Loucy (cell line): ENCODE measurements at regions not wholly inside any gene's neighbourhood (a gene's known extent, or its start where the extent isn't known, plus 50 kb on each side); places are given as distances from the start of the nearest gene placed in this dataset.

Experiments
- H2AFZ ChIP-seq: fragments of 200-600 bp; sonication (generic); 2 replicates; pipeline ENCODE4 v1.6.0; 2016; ENCODE audit warnings: antibody characterized with exemption, mild to moderate bottlenecking, low read length, moderate library complexity
- H3F3A ChIP-seq: fragments of 200-600 bp; 2 replicates; pipeline ENCODE4 v1.6.0; 2016; ENCODE audit warnings: antibody characterized with exemption, low read depth, mild to moderate bottlenecking
- H3K27me3 ChIP-seq: fragments of 200-600 bp; sonication (generic); 2 replicates; pipeline ENCODE4 v1.6.1; 2014; ENCODE audit warnings: low read length, mild to moderate bottlenecking; ENCODE audit not compliant: insufficient read depth, poor library complexity, severe bottlenecking
- H3K36me3 ChIP-seq: fragments of 200-600 bp; sonication (generic); 2 replicates; pipeline ENCODE4 v1.6.1; 2016; ENCODE audit warnings: low read length; ENCODE audit not compliant: insufficient read depth
- H3K4me1 ChIP-seq: fragments of 200-600 bp; sonication (generic); 2 replicates; pipeline ENCODE4 v1.5.1; 2014; ENCODE audit warnings: low read length, mild to moderate bottlenecking; ENCODE audit not compliant: insufficient read depth, poor library complexity, severe bottlenecking
- H3K4me2 ChIP-seq: fragments of 200-600 bp; sonication (generic); 2 replicates; pipeline ENCODE4 v1.6.0; 2014; ENCODE audit warnings: antibody characterized with exemption, low read length, low read depth, mild to moderate bottlenecking; ENCODE audit not compliant: poor library complexity, severe bottlenecking
- H3K4me3 ChIP-seq: fragments of 200-600 bp; sonication (generic); 2 replicates; pipeline ENCODE4 v1.5.1; 2014; ENCODE audit warnings: low read length, mild to moderate bottlenecking, mixed read lengths; ENCODE audit not compliant: poor library complexity, severe bottlenecking
- H3K79me2 ChIP-seq: fragments of 200-600 bp; sonication (generic); 2 replicates; pipeline ENCODE4 v1.6.1; 2014; ENCODE audit warnings: low read length; ENCODE audit not compliant: insufficient read depth
- H3K9ac ChIP-seq: fragments of 200-600 bp; sonication (generic); 2 replicates; pipeline ENCODE4 v1.6.0; 2014; ENCODE audit warnings: mild to moderate bottlenecking, low read depth, low read length, moderate library complexity; ENCODE audit not compliant: poor library complexity, severe bottlenecking
- H3K9me2 ChIP-seq: fragments of 200-600 bp; sonication (generic); replicated peaks from 2 replicates; pipeline ENCODE4 v1.6.1; 2016; ENCODE audit warnings: low read depth, low read length, mixed read lengths
- H3K9me3 ChIP-seq: fragments of 200-600 bp; sonication (generic); 2 replicates; pipeline ENCODE4 v1.6.1; 2014; ENCODE audit warnings: mild to moderate bottlenecking, antibody characterized with exemption, low read length, low read depth; ENCODE audit not compliant: insufficient read depth
- H4K20me1 ChIP-seq: fragments of 200-600 bp; sonication (generic); 2 replicates; pipeline ENCODE4 v1.6.0; 2014; ENCODE audit warnings: antibody characterized with exemption, low read length, mild to moderate bottlenecking; ENCODE audit not compliant: insufficient read depth, poor library complexity, severe bottlenecking
- CTCF ChIP-seq: fragments of 200-600 bp; sonication (generic); conservative IDR thresholded peaks from 2 replicates; pipeline ENCODE4 v1.5.1; 2014; ENCODE audit warnings: mild to moderate bottlenecking, antibody characterized with exemption, low read length
- EZH2phosphoT487 ChIP-seq: fragments of 200-600 bp; IDR thresholded peaks from 2 replicates; pipeline ENCODE4 v1.6.1; 2018; ENCODE audit warnings: antibody characterized with exemption, mild to moderate bottlenecking, moderate library complexity, borderline replicate concordance

GRCh38 chr19:32231020-32231419 is 114.4 kb upstream of the ZNF507 start:
- Histone ChIP-seq H3K9ac (no peak overlapping the region), H2AFZ (no peak overlapping the region), H3K9me3 (no peaks in the 10 kb centered on the region), H3K79me2 (no peaks in the 10 kb centered on the region), H4K20me1 (no peaks in the 10 kb centered on the region), H3K36me3 (no peaks in the 10 kb centered on the region), H3K4me1 (no peaks in the 10 kb centered on the region), H3K4me3 (no peak overlapping the region), H3F3A (no peaks in the 10 kb centered on the region), H3K4me2 (no peak overlapping the region), H3K9me2 (no peaks in the 10 kb centered on the region), H3K27me3 (no peaks in the 10 kb centered on the region)
- TF ChIP-seq CTCF: no peak
- no peak for TF ChIP-seq EZH2phosphoT487

- Histone ChIP-seq H3K9me3 (no peaks in the 10 kb centered on the region), H3F3A (no peaks in the 10 kb centered on the region), H3K4me2 (no peak overlapping the region), H3K9ac (no peak overlapping the region), H3K9me2 (no peaks in the 10 kb centered on the region), H3K27me3 (no peaks in the 10 kb centered on the region), H4K20me1 (no peaks in the 10 kb centered on the region), H3K4me3 (no peak overlapping the region), H3K4me1 (no peaks in the 10 kb centered on the region), H2AFZ (no peak overlapping the region), H3K79me2 (no peaks in the 10 kb centered on the region), H3K36me3 (no peaks in the 10 kb centered on the region)
- TF ChIP-seq EZH2phosphoT487 (no peak), CTCF (no peak)
These were observed 113.7 kb upstream of the ZNF507 start for GRCh38 chr19:32231691-32232090.

GRCh38 chr19:32232449-32232848 is 113.0 kb upstream of the ZNF507 start:
- Histone ChIP-seq H3K9ac (no peak overlapping the region), H3F3A (no peaks in the 10 kb centered on the region), H3K36me3 (no peaks in the 10 kb centered on the region), H3K4me3 (no peak overlapping the region), H3K27me3 (no peaks in the 10 kb centered on the region), H4K20me1 (no peaks in the 10 kb centered on the region), H3K4me2 (no peak overlapping the region), H2AFZ (no peak overlapping the region), H3K4me1 (no peaks in the 10 kb centered on the region), H3K9me3 (no peaks in the 10 kb centered on the region), H3K9me2 (no peaks in the 10 kb centered on the region), H3K79me2 (no peaks in the 10 kb centered on the region)
- no peak for TF ChIP-seq CTCF
